GM13977 (cell line): ENCODE measurements at regions not wholly inside any gene's neighbourhood (a gene's known extent, or its start where the extent isn't known, plus 50 kb on each side); places are given as distances from the start of the nearest gene placed in this dataset.

ENCODE experiments used
- DNase-seq: peaks from one replicate; pipeline ENCODE4 v3.0.0; 2012; ENCODE audit warnings: low spot score
- CTCF ChIP-seq: IDR thresholded peaks from 2 replicates; pipeline ENCODE4 v1.5.1; 2012; ENCODE audit warnings: mild to moderate bottlenecking, control low read depth; ENCODE audit not compliant: insufficient read depth; ENCODE audit errors: extremely low read depth, missing control alignments
- in situ Hi-C: fragments of 300-500 bp; cut with MboI; formaldehyde crosslinking; loops from one replicate; pipeline ENCODE4 v1.12.0; 2022; ENCODE audit warnings: low sequenced_read_pairs, low pct_unique_long_range_greater_than_20kb, mixed read lengths, inconsistent platforms; ENCODE audit not compliant: unreplicated experiment

- in situ Hi-C loops: no loop called here
- no peak for DNase-seq
- no peak for TF ChIP-seq CTCF
Measured at GRCh38 chr3:76760336-76760735, 279.6 kb upstream of the ROBO2 start.

- in situ Hi-C loops: no loop called here
- DNase-seq: no peak
- TF ChIP-seq CTCF: no peak
Measured at GRCh38 chr3:76765511-76765910, 274.4 kb upstream of the ROBO2 start.

GRCh38 chr3:76768912-76769311 lies 271.0 kb upstream of the ROBO2 start:
- in situ Hi-C loops: no loop called here
- no peak for TF ChIP-seq CTCF
- no peak for DNase-seq

GRCh38 chr3:76776927-76777326 lies 263.0 kb upstream of the ROBO2 start:
- no peak for DNase-seq
- TF ChIP-seq CTCF: no peak
- in situ Hi-C loops: no loop called here

GRCh38 chr3:76788206-76788605 lies 251.7 kb upstream of the ROBO2 start:
- DNase-seq: no peak
- in situ Hi-C loops: no loop called here
- no peak for TF ChIP-seq CTCF

GRCh38 chr3:76789237-76789636 lies 250.7 kb upstream of the ROBO2 start:
- DNase-seq: no peak
- in situ Hi-C loops: no loop called here
- TF ChIP-seq CTCF: no peak

- in situ Hi-C loops: no loop called here
- no peak for TF ChIP-seq CTCF
- no peak for DNase-seq
Measured at GRCh38 chr3:76811418-76811817, 228.5 kb upstream of the ROBO2 start.
